NCI-H2196 (cell line): ENCODE measurements at regions not wholly inside any gene's neighbourhood (a gene's known extent, or its start where the extent isn't known, plus 50 kb on each side); places are given as distances from the start of the nearest gene placed in this dataset.
"Not testable (repeated sequence)": the region's sequence is repeated elsewhere in the genome, so short reads cannot be mapped to it uniquely, and the experiment has no call there.

Source experiments
- DNase-seq: peaks from one replicate; lab custom pipeline; 2025; ENCODE audit not compliant: unreplicated experiment; lab: John Stamatoyannopoulos, UW

DNA sequence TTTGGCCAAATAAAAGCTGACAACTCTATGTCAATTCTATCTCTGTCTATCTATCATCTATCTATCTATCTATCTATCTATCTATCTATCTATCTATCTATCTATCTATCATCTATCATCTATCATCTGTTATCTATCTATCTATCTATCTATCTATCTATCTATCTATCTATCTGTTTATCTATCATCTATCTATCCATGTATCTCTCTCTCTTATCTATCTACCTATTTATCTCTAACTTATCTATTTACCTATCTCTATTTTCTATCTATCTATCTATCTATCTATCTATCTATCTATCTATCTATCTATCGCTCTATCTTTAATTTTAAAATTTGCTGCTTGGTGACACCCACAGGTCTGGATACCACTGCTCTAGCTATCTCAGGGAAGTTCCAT is 271.1 kb downstream of the VRK1 start:
- not testable (repeated sequence) for DNase-seq

DNA sequence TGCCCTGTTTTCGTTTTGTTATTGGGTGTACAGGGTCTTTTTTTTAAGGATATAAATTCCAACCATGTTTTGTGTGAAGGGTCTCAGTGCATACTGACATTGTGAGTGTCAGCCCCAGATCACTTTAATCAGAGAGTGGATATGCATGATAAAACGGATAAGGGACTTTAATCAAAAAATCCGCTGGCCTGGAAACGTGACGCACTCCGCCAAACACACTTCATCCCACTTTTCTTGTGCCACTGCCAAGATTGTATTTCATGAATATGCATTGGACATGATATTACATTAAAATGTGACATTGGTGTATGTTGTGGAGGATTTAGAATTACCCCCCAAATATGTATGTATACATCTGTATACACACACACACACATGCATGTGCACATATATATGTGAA is 273.1 kb downstream of the VRK1 start:
- no peak for DNase-seq

DNA sequence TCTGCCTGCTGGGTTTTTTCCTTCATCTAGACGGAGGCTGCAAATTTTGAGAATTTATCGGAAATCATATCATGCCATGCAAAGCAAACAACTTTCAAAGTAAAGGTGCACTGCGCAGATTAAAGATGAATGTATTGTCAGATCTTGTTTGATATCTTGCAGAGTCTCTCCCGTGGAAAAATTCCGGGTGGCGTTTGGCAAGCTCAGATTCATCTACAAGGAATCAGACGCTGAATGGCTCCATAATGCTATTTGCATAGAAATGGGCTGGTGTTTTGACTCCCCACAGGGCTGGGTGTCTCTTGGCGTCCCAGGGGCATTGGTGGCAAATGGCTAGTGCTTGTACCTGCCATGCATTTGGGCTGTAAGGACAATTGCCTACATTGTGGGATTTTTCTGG is 274.0 kb downstream of the VRK1 start:
- no peak for DNase-seq

GRCh38 chr14:97073622-97074021 is 276.4 kb downstream of the VRK1 start:
- DNase-seq, result no peak

DNA sequence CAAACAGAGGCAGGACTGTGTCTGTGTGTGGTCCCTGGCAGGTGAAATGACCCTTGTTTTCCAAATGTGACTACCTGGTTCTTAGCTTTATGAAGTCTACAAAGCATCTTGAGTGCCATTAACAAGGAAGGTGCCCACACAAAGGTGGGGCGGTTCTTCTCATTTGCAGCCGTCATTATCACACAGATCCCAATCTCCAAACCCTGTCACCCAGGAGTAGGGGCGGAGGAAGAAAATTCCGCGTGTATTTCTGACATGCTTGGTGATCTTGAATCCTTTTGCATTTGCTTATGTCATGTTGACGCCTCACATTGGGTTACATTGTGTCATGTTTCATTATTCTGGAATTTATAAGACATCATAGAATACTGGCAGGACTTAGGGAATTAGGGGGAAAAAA is 277.3 kb downstream of the VRK1 start:
- no peak for DNase-seq

DNA sequence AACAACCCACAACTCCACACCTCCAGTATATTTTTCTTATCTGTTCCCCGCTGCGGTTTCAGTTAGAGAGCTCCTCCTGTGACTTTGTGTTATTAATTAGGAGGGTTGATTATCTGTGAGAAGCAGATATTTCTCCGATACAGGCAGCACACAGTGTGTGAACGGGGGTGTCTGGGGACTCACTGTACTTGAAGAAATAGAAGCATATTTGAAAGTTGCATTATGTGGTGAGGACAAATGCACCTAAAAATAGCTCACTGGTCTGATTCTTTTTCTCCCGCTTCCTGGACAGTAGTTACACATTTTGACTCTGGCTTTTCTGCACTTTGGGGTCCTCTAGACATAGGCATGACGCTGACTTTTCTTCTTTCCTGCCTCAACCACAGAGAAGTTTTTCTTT is 277.7 kb downstream of the VRK1 start:
- no peak for DNase-seq

- no peak for DNase-seq
These were observed 280.1 kb downstream of the VRK1 start for GRCh38 chr14:97077253-97077653.

DNA sequence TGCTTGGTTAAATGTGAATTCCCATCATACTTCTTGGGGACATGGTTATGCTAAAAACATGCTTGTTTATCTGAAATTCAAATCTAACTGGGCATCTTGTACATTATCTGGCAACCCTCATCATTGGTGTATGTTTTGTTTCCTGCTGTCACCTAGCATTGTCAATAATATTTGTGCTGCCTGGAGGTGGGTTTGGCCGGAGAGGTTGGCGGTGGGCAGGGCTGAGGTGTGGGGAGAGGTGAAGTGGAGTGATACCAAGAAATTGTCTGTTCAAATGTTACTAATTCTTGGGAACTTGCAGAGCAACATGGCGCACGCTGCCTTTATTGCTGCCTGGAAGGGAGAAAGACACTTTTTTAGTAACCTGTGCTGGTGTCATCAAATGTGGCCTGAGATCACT is 280.5 kb downstream of the VRK1 start:
- no peak for DNase-seq

- no peak for DNase-seq
These were observed 283.8 kb downstream of the VRK1 start for GRCh38 chr14:97080991-97081390.

DNA sequence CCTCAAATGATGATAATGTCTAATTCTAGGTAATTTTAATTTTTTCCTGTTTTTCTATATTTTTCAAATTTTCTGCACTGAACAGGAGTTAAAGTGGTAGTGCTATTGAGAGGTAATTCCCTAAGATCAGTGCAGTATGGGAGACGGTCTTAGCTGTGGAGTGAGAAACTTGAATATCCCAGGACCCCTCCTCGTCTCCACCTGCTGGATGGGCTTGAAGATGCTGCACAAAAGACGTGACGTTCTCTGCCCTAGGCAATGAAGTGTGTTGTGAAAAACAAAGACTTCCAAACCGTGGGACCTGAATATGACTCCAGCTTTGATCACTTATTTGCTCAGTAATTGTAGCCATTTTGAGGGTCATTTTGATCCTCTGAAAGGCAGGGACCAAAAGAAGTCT is 298.1 kb downstream of the VRK1 start:
- no peak for DNase-seq

DNA sequence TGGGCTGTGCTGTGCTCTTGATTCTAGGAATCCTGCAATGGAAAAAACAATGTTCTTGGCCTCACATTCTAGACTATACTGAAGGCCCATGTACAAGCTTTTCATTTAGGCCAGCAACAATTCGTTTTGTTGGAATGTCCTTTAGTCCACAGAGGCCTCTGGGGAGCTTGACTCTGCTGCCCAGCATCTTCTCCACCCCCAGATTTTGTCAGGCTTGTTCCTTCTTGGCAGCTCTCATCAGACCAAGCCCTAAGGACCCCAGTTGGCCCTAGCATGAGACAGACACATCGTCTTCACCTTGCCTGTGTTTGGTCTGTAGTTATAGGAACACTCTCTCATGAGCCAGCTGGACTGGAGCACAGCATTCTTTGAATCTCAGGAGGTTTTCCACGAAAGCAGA is 300.1 kb downstream of the VRK1 start:
- DNase-seq, result no peak

DNA sequence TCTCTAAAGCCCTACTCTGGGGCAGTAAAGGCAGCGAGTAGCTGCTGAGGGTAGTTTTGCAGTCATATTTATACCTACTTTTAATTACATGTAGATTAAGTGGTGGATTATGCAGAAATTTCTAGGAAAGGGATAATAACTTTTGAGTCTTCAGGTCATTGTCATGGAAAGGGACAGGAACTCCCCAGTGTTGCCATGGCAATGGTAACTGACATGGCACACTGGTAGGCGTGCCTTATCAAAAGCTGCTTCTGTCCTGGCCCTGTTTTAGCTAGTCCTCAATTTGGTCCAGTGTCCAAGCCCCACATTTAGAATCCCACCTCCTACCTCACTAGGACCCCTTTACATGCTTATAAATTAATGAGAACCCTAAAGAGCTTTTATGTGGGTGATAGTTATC is 303.1 kb downstream of the VRK1 start:
- DNase-seq, result no peak

GRCh38 chr14:97101561-97101960 is 304.4 kb downstream of the VRK1 start:
- no peak for DNase-seq

DNA sequence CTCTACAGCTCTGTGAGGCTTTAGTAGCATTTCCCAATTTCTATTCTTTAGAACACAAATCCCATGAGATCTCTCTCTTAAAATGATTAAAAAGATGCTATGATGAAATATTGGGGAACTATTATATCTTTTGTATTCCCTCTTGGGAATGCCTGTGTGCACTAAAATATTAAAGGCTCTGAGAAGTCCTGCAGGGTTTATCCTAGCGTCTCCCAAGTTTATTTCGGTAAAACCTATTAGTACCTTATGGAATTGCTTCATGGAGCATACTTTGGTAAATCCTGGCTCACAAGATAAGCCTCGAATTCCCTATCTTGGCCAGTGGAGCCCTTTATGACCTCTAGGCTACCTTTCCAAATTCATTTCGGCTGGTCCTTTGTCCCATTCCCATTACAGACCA is 306.8 kb downstream of the VRK1 start:
- no peak for DNase-seq

GRCh38 chr14:97106166-97106565 is 309.0 kb downstream of the VRK1 start:
- DNase-seq, result no peak

DNA sequence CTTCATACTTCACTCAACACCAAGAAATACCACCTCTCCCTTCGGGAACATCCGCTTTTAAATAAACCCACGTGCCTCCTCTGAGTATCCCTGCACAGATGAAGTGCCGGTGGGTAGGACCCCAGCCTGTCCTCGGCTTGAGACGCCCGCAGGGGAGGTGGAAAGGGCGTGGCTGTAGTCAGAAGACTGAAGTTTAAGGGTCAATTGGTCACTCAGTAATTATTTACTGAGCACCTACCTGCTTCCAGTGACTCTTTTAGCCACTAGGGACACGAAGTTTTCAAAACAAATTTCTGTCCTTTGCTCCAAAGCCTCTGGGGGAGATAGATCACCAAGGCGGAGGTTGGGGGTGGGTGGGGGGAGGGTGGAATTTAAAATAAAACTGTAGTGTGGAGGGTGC is 309.4 kb downstream of the VRK1 start:
- no peak for DNase-seq

DNA sequence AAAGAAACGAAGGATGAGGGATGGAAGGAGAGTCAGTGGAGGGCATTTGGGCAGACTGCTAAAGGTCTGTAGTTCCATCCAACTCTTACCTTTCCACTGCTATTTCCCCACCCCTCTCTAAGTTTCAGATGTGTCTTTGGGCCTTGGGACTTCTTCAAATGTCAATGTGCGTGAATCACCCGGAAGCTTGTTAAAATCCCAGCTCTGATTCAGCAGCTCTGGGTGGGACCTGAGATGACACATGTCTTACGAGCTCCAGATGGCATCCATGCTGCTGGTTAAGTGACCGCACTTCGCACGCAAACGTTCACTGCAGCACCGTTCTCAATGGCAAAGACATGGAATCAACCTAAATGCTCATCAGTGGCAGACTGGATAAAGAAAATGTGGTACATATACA is 309.9 kb downstream of the VRK1 start:
- DNase-seq, result no peak

GRCh38 chr14:97107760-97108159 is 310.6 kb downstream of the VRK1 start:
- DNase-seq, result no peak

DNA sequence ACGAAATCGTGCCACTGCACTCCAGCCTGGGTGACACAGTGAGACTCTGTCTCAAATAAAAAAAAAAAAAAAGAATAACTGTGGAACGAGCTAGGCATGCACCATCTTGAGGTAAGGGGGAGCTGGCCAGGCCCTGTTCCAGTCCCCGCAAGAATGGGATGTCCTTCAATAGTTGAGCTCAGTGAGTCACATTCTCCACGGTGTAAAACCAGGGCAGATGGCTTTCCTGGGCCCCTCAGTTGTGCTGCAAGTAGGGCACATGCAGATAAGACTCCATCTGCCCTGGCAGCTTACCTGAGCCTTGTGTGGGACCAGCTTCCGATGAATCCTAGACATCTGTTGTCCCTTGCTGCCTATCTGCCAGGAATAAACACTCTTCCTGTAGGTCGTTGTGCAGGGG is 312.1 kb downstream of the VRK1 start:
- no peak for DNase-seq

DNA sequence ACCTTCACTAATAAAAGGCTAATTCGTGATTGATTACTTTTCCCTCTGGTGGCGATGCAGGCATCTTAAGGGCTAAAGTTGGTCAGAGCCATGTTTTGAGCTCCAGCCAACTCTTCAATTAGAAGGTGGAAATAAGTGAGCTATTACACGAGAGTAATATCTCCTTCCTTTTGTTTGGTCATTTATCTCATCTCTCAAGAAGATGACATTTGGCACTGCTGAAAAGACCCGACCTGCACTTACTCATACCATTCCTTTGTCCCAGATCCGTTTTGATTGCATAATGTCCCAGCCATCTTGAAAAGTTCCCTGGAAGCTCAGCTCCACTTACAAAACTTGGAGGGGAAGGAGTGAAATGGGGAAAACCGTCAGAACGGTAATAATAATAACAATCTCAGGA is 316.2 kb downstream of the VRK1 start:
- no peak for DNase-seq

GRCh38 chr14:97116546-97116945 is 319.4 kb downstream of the VRK1 start:
- no peak for DNase-seq

GRCh38 chr14:97117693-97118092 is 320.5 kb downstream of the VRK1 start:
- DNase-seq, result no peak

- no peak for DNase-seq
These were observed 323.0 kb downstream of the VRK1 start for GRCh38 chr14:97120204-97120603.

DNA sequence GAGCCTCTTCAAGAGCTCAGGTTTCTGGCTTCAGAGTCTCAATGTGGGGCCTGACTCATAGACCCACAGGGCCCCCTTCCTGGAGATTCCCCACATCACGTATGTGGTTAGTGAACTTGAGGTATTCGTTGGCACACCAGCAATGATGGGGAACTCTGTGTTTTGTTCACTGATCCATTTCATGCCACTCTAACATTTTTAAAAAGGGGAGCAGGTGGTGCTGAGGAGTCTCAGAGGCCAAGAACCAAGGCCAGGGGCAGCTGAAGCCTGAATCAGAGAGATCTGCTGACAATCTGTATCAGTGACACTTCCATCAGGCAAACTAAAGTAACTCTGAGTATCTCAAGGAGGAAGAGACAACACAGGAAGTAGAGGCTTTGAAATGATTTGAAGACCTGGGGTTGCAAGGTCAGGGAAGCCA is 323.4 kb downstream of the VRK1 start:
- DNase-seq, result no peak
